Keratinocyte (primary cell): ENCODE measurements at regions not wholly inside any gene's neighbourhood (a gene's known extent, or its start where the extent isn't known, plus 50 kb on each side); places are given as distances from the start of the nearest gene placed in this dataset.

Experiments
- DNase-seq: peaks from one replicate; pipeline ENCODE4 v3.0.0-alpha.2; 2011; ENCODE audit warnings: low read depth, missing footprints, low spot score
- FAIRE-seq: peaks from 2 replicates; lab custom pipeline; 2011; peaks lifted over from hg19 to GRCh38; lab: Jason Lieb, UNC
- H2AFZ ChIP-seq: 2 replicates; pipeline ENCODE4 v1.6.0; 2012; ENCODE audit warnings: low read length, control low read depth, inconsistent platforms; ENCODE audit not compliant: control insufficient read depth
- H3K27ac ChIP-seq: 2 replicates; pipeline ENCODE4 v1.5.1; 2011; ENCODE audit warnings: low read length; ENCODE audit not compliant: control insufficient read depth, insufficient read depth
- H3K27me3 ChIP-seq: 3 replicates; pipeline ENCODE4 v1.6.0; 2011; ENCODE audit warnings: low read length; ENCODE audit not compliant: control insufficient read depth, insufficient read depth; ENCODE audit errors: extremely low read depth
- H3K36me3 ChIP-seq, 2 experiments: 2 replicates in 1 of 2; 3 replicates in 1 of 2; pipeline ENCODE4 v1.5.1; 2011; ENCODE audit warnings: low read length in 2 of 2, mild to moderate bottlenecking in 1 of 2; ENCODE audit not compliant: control insufficient read depth in 2 of 2, insufficient read depth in 2 of 2; ENCODE audit errors: extremely low read depth in 1 of 2
- H3K4me1 ChIP-seq: 3 replicates; pipeline ENCODE4 v1.5.1; 2011; ENCODE audit warnings: low read length; ENCODE audit not compliant: control insufficient read depth, insufficient read depth; ENCODE audit errors: extremely low read depth
- H3K4me2 ChIP-seq: 3 replicates; pipeline ENCODE4 v1.6.0; 2011; ENCODE audit warnings: low read depth, low read length; ENCODE audit not compliant: control insufficient read depth, insufficient read depth; ENCODE audit errors: extremely low read depth
- H3K4me3 ChIP-seq, 3 experiments: fragments of 200-600 bp in 1 of 3; sonication (generic) in 1 of 3; 2 replicates in 2 of 3; 3 replicates in 1 of 3; pipeline ENCODE4 v1.5.1; 2011 to 2016; ENCODE audit warnings: low read length in 3 of 3, mild to moderate bottlenecking in 3 of 3, control low read depth in 2 of 3, inconsistent platforms in 1 of 3, low read depth in 1 of 3, mixed read lengths in 1 of 3, mixed run types in 1 of 3, moderate library complexity in 1 of 3; ENCODE audit not compliant: control insufficient read depth in 2 of 3, insufficient read depth in 2 of 3; ENCODE audit errors: extremely low read depth in 1 of 3
- H3K79me2 ChIP-seq: 2 replicates; pipeline ENCODE4 v1.6.0; 2012; ENCODE audit warnings: low read length; ENCODE audit not compliant: control insufficient read depth, insufficient read depth
- H3K9ac ChIP-seq: 3 replicates; pipeline ENCODE4 v1.6.0; 2011; ENCODE audit warnings: low read length; ENCODE audit not compliant: control insufficient read depth, insufficient read depth; ENCODE audit errors: extremely low read depth
- H3K9me1 ChIP-seq: 3 replicates; pipeline ENCODE4 v1.6.0; 2011; ENCODE audit warnings: low read length; ENCODE audit not compliant: control insufficient read depth, insufficient read depth; ENCODE audit errors: extremely low read depth
- H3K9me3 ChIP-seq: 2 replicates; pipeline ENCODE4 v1.5.1; 2012; ENCODE audit warnings: low read depth, low read length; ENCODE audit not compliant: control insufficient read depth
- H4K20me1 ChIP-seq: 3 replicates; pipeline ENCODE4 v1.6.0; 2011; ENCODE audit warnings: low read length; ENCODE audit not compliant: control insufficient read depth, insufficient read depth; ENCODE audit errors: extremely low read depth
- EZH2 ChIP-seq: IDR thresholded peaks from one replicate; pipeline ENCODE4 v1.6.1; 2012; ENCODE audit warnings: inconsistent platforms, mild to moderate bottlenecking, low read length, moderate library complexity
- dilution Hi-C: fragments of 300-500 bp; cut with MboI; formaldehyde crosslinking; loops from one replicate; pipeline ENCODE4 v1.7.0; 2020; ENCODE audit warnings: low sequenced_read_pairs; ENCODE audit not compliant: extremely low pct_ligation_motif_present
- TF ChIP-seq, protein P1 (sequence below), 3 experiments: IDR thresholded peaks in 1 of 3; conservative IDR thresholded peaks in 1 of 3; optimal IDR thresholded peaks in 1 of 3; 2 replicates in 2 of 3; 3 replicates in 1 of 3; pipeline versions ENCODE3 to v1.5.1; 2011; ENCODE audit warnings: low read length in 3 of 3, mild to moderate bottlenecking in 3 of 3, moderate library complexity in 2 of 3, control low read depth in 1 of 3, inconsistent platforms in 1 of 3; ENCODE audit not compliant: insufficient read depth in 2 of 3; ENCODE audit errors: extremely low read depth in 1 of 3

DNA sequence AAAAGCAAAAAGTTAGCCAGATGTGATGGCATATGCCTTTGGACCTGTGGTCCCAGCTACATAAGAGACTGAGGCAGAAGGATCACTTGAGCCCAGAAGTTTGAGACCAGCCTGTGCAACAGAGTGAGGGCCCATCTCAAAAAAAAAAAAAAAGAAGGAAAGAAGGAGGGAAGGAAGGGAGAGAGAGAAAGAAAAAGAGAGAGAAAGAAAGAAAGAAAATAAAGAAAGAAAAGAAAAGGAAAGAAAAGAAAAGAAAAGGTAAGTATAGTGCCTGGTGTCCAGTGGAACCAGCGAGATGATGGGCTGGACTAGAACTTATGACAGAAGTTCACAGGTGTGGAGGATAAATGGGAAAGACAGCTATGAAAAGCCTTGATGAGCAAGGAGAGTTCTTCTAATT, 100.9 kb downstream of the QRSL1 start:
- Histone ChIP-seq H2AFZ (no peak overlapping the region), H3K4me1 (peaks cover 8% of the 10 kb centered on the region)
- FAIRE-seq = no peak

GRCh38 chr6:106729841-106730240, 100.5 kb downstream of the QRSL1 start:
- no peak for DNase-seq
- H3K9me3 ChIP-seq = no peaks in the 10 kb centered on the region
- H3K36me3 ChIP-seq = no peaks in the 10 kb centered on the region
- H3K27me3 ChIP-seq = no peaks in the 10 kb centered on the region
- peaks cover 11% of the 10 kb centered on the region for H3K4me1 ChIP-seq
- no peak overlapping the region for H2AFZ ChIP-seq
- H3K9ac ChIP-seq = no peak overlapping the region
- no peaks in the 10 kb centered on the region for H3K79me2 ChIP-seq
- dilution Hi-C loops = no loop called here
- FAIRE-seq = no peak
- no peak overlapping the region for H3K4me3 ChIP-seq
- no peak overlapping the region for H3K27ac ChIP-seq
- H3K9me1 ChIP-seq = no peaks in the 10 kb centered on the region
- TF ChIP-seq, protein P1, sequence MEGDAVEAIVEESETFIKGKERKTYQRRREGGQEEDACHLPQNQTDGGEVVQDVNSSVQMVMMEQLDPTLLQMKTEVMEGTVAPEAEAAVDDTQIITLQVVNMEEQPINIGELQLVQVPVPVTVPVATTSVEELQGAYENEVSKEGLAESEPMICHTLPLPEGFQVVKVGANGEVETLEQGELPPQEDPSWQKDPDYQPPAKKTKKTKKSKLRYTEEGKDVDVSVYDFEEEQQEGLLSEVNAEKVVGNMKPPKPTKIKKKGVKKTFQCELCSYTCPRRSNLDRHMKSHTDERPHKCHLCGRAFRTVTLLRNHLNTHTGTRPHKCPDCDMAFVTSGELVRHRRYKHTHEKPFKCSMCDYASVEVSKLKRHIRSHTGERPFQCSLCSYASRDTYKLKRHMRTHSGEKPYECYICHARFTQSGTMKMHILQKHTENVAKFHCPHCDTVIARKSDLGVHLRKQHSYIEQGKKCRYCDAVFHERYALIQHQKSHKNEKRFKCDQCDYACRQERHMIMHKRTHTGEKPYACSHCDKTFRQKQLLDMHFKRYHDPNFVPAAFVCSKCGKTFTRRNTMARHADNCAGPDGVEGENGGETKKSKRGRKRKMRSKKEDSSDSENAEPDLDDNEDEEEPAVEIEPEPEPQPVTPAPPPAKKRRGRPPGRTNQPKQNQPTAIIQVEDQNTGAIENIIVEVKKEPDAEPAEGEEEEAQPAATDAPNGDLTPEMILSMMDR (optimal IDR thresholded peaks at IDR 0.05 in 1 of 3, IDR thresholded peaks at IDR 0.05 in 1 of 3, conservative IDR thresholded peaks at IDR 0.05 in 1 of 3; ENCODE audit: extremely low read depth in 1 of 3, insufficient read depth in 2 of 3, low read length in 3 of 3) = no peak
- TF ChIP-seq EZH2 = no peak
- no peaks in the 10 kb centered on the region for H4K20me1 ChIP-seq
- no peak overlapping the region for H3K4me2 ChIP-seq

More for the DNA sequence above, 100.9 kb downstream of the QRSL1 start:
- H3K4me2 ChIP-seq = no peak overlapping the region
- no peaks in the 10 kb centered on the region for H4K20me1 ChIP-seq
- no peak overlapping the region for H3K9ac ChIP-seq
- H3K4me3 ChIP-seq = no peak overlapping the region
- H3K27me3 ChIP-seq = no peaks in the 10 kb centered on the region
- H3K36me3 ChIP-seq = no peaks in the 10 kb centered on the region
- no peak for TF ChIP-seq EZH2
- TF ChIP-seq, protein P1 (optimal IDR thresholded peaks at IDR 0.05 in 1 of 3, IDR thresholded peaks at IDR 0.05 in 1 of 3, conservative IDR thresholded peaks at IDR 0.05 in 1 of 3; ENCODE audit: extremely low read depth in 1 of 3, insufficient read depth in 2 of 3, low read length in 3 of 3) = no peak
- no peak overlapping the region for H3K27ac ChIP-seq
- no peak for DNase-seq
- H3K9me3 ChIP-seq = no peaks in the 10 kb centered on the region
- dilution Hi-C loops = no loop called here
- no peaks in the 10 kb centered on the region for H3K9me1 ChIP-seq
- no peaks in the 10 kb centered on the region for H3K79me2 ChIP-seq
